Large intestine (tissue), 3 donors: ENCODE measurements at regions not wholly inside any gene's neighbourhood (a gene's known extent, or its start where the extent isn't known, plus 50 kb on each side); places are given as distances from the start of the nearest gene placed in this dataset.

Experiments used
- DNase-seq, 2 donors: peaks; one replicate each; pipeline versions ENCODE4 v3.0.0 to v3.0.0-alpha.2; 2013
- H3K27ac ChIP-seq: one replicate; pipeline ENCODE4 v1.5.1; 2013; ENCODE audit warnings: low read length
- H3K27me3 ChIP-seq: 2 replicates; pipeline ENCODE4 v1.6.1; 2013; ENCODE audit warnings: low read length; ENCODE audit not compliant: control insufficient read depth, insufficient read depth
- H3K36me3 ChIP-seq: 2 replicates; pipeline ENCODE4 v1.6.1; 2013; ENCODE audit warnings: low read length; ENCODE audit not compliant: control insufficient read depth, insufficient read depth
- H3K4me1 ChIP-seq: one replicate; pipeline ENCODE4 v1.6.1; 2013; ENCODE audit warnings: low read length; ENCODE audit not compliant: control insufficient read depth, insufficient read depth
- H3K4me3 ChIP-seq: one replicate; pipeline ENCODE4 v1.5.1; 2013; ENCODE audit warnings: low read length
- H3K9me3 ChIP-seq: one replicate; pipeline ENCODE4 v1.6.1; 2013; ENCODE audit warnings: mild to moderate bottlenecking, low read depth, low read length, moderate library complexity; ENCODE audit not compliant: control insufficient read depth
- WGBS: methylation state at CpG from one replicate; pipeline ENCODE4 v1.1.5; 2013; ENCODE audit warnings: low lambda C conversion rate; ENCODE audit not compliant: insufficient coverage; 5-methylcytosine and 5-hydroxymethylcytosine counted together

GRCh38 chr13:105019073-105019472 is 1516.4 kb downstream of the EFNB2 start:
- WGBS = 98% methylated on average over 6 of the region's 8 CpGs
- Histone ChIP-seq H3K4me1 (no peaks in the 10 kb centered on the region), H3K9me3 (no peaks in the 10 kb centered on the region), H3K27me3 (no peaks in the 10 kb centered on the region), H3K27ac (no peak overlapping the region), H3K36me3 (no peaks in the 10 kb centered on the region), H3K4me3 (no peak overlapping the region)
- no peak for DNase-seq

GRCh38 chr13:105016266-105016665 is 1519.2 kb downstream of the EFNB2 start:
- H3K4me3 ChIP-seq = no peak overlapping the region
- no peaks in the 10 kb centered on the region for H3K36me3 ChIP-seq
- no peak for DNase-seq
- H3K4me1 ChIP-seq = no peaks in the 10 kb centered on the region
- H3K9me3 ChIP-seq = no peaks in the 10 kb centered on the region
- no peaks in the 10 kb centered on the region for H3K27me3 ChIP-seq
- no CpG with 5 or more reads among the region's 4 CpGs for WGBS
- no peak overlapping the region for H3K27ac ChIP-seq

GRCh38 chr13:105008604-105009003 is 1526.9 kb downstream of the EFNB2 start:
- no peaks in the 10 kb centered on the region for H3K36me3 ChIP-seq
- no peaks in the 10 kb centered on the region for H3K27me3 ChIP-seq
- no peak overlapping the region for H3K27ac ChIP-seq
- no peak overlapping the region for H3K4me3 ChIP-seq
- DNase-seq = no peak
- H3K9me3 ChIP-seq = no peaks in the 10 kb centered on the region
- H3K4me1 ChIP-seq = no peaks in the 10 kb centered on the region
- WGBS = 100% methylated on average over 1 of the region's 5 CpGs

GRCh38 chr13:105007166-105007808 is 1528.2 kb downstream of the EFNB2 start:
- WGBS = 100% methylated on average over 1 of the region's 6 CpGs
- H3K27ac ChIP-seq = no peak overlapping the region
- H3K36me3 ChIP-seq = no peaks in the 10 kb centered on the region
- H3K4me3 ChIP-seq = no peak overlapping the region
- H3K9me3 ChIP-seq = no peaks in the 10 kb centered on the region
- no peak for DNase-seq
- no peaks in the 10 kb centered on the region for H3K27me3 ChIP-seq
- H3K4me1 ChIP-seq = no peaks in the 10 kb centered on the region

GRCh38 chr13:104996022-104996421 is 1539.4 kb downstream of the EFNB2 start:
- Histone ChIP-seq H3K27me3 (no peaks in the 10 kb centered on the region), H3K4me3 (no peak overlapping the region), H3K9me3 (no peaks in the 10 kb centered on the region), H3K4me1 (no peaks in the 10 kb centered on the region), H3K36me3 (no peaks in the 10 kb centered on the region), H3K27ac (no peak overlapping the region)
- DNase-seq = no peak
- WGBS = 80% methylated on average over 1 of the region's 3 CpGs

GRCh38 chr13:104993708-104994107 is 1541.8 kb downstream of the EFNB2 start:
- H3K4me1 ChIP-seq = no peaks in the 10 kb centered on the region
- H3K27ac ChIP-seq = no peak overlapping the region
- H3K36me3 ChIP-seq = no peaks in the 10 kb centered on the region
- no CpG with 5 or more reads among the region's 3 CpGs for WGBS
- DNase-seq = no peak
- H3K9me3 ChIP-seq = no peaks in the 10 kb centered on the region
- no peaks in the 10 kb centered on the region for H3K27me3 ChIP-seq
- H3K4me3 ChIP-seq = no peak overlapping the region

GRCh38 chr13:104987621-104988020 is 1547.8 kb downstream of the EFNB2 start:
- Histone ChIP-seq H3K9me3 (no peaks in the 10 kb centered on the region), H3K27ac (no peak overlapping the region), H3K4me3 (no peak overlapping the region), H3K36me3 (no peaks in the 10 kb centered on the region), H3K27me3 (no peaks in the 10 kb centered on the region), H3K4me1 (no peaks in the 10 kb centered on the region)
- 86% methylated on average over 2 of the region's 5 CpGs for WGBS
- no peak for DNase-seq

- 57% methylated on average over 1 of the region's 2 CpGs for whole genome bisulfite sequencing
- H3K4me1 ChIP-seq = no peaks in the 10 kb centered on the region
- DNase-seq = peak in 1 of 2 donors; percentile 14
- H3K36me3 ChIP-seq = no peaks in the 10 kb centered on the region
- no peak overlapping the region for H3K4me3 ChIP-seq
- no peak overlapping the region for H3K27ac ChIP-seq
- H3K27me3 ChIP-seq = no peaks in the 10 kb centered on the region
- no peaks in the 10 kb centered on the region for H3K9me3 ChIP-seq
These were observed 1551.1 kb downstream of the EFNB2 start for GRCh38 chr13:104984296-104984818.

GRCh38 chr13:104983601-104984000 is 1551.9 kb downstream of the EFNB2 start:
- Histone ChIP-seq H3K27me3 (no peaks in the 10 kb centered on the region), H3K36me3 (no peaks in the 10 kb centered on the region), H3K4me3 (no peak overlapping the region), H3K27ac (no peak overlapping the region), H3K4me1 (no peaks in the 10 kb centered on the region), H3K9me3 (no peaks in the 10 kb centered on the region)
- DNase-seq = no peak
- no CpG with 5 or more reads among the region's 1 CpG for WGBS

GRCh38 chr13:104980586-104980985 is 1554.9 kb downstream of the EFNB2 start:
- H3K36me3 ChIP-seq = no peaks in the 10 kb centered on the region
- no peak overlapping the region for H3K27ac ChIP-seq
- no peak for DNase-seq
- no peaks in the 10 kb centered on the region for H3K9me3 ChIP-seq
- no peak overlapping the region for H3K4me3 ChIP-seq
- WGBS = 80% methylated on average over 1 of the region's 2 CpGs
- H3K4me1 ChIP-seq = no peaks in the 10 kb centered on the region
- H3K27me3 ChIP-seq = no peaks in the 10 kb centered on the region
